ENCODE measurements at regions not wholly inside any gene's neighbourhood (a gene's known extent, or its start where the extent isn't known, plus 50 kb on each side); places are given as distances from the start of the nearest gene placed in this dataset.
A peak's percentile ranks its signal among the peaks of the same experiment; 100 is the strongest.

GRCh38 chr11:127157225-127157624 is 156.7 kb upstream of the KIRREL3 start:
- no peak for DNase-seq

DNA sequence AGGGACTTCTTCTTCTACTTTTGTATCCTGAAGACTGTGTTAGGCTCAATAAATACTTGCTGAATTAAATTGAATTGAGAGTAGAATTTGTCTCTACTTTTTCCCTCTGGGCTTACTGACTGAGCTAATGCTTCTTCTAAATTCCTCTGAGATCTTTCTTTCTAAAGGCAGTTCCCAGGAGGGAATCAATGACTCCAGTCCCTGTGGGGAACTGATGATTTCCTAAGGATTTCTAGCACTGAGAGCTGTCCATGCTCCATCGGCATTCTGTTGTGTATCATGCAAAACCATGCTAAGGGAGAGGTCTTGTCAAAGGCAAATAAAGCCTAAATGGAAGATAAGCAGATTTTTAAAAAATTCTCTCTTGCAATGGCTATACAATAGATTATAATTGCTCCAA is 148.8 kb upstream of the KIRREL3 start:
- no peak for DNase-seq

GRCh38 chr11:127143251-127143650 is 142.7 kb upstream of the KIRREL3 start:
- DNase-seq = no peak

DNA sequence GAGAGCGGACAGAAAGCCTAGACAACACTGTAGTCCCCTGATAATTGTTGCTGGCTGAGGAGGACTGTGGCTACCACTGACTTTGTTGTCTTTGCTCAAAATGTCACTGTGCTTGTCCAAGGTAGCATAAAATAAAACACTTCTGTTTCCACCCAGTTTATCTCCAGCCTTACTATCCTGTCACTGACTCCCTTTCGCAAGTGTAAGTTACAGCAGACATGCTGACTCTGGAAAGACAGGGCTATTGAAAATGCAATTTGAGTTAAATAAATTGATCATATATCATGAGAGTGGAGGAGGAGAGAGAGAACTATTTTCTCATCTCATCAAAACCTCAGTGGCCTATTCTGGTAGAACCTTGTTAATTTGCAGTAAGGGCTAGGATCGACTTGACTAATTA is 138.0 kb upstream of the KIRREL3 start:
- no peak for DNase-seq

DNA sequence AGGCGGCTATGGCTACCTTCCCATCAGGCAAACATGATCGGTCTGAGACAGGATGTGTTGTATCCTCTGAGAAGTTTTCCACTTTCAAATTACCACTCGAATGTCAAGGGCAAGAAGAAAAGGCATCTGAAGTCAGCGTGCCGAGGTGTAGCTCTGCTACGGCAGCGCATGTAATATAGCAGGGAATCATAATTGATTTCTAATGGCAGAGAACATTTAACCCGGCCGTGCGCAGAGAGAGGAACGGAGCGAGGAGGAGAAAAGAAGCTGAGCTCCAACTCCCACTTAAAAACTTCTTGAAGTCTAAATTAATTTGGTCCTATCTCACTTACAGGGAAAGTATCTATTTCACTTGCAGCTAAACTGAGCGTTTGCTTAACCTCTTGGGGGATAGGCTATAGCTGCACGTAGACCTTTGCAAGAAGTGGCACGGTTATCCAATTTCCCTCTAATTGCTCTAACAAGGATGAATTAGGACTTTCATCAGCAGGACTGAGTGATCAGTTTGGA is 137.3 kb upstream of the KIRREL3 start:
- no peak for DNase-seq

DNA sequence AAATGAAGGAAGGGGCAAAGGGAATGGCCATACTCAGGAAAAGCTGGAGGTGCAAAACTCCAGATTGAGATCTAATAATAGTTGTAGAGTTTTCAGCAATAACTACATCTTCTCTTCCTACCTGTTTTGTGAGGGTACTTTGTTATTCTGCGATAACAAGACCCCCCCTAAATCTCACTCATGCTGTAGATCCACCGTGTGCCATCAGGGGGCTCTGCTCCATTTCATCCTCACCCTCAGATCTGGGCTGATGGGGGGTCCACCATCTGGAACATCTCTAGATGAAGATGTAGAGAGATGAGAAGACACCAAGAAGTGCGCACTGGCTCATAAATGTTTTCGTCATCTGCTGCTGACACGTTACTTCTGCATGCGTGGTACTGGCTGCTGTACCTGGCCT is 135.9 kb upstream of the KIRREL3 start:
- DNase-seq = no peak

DNA sequence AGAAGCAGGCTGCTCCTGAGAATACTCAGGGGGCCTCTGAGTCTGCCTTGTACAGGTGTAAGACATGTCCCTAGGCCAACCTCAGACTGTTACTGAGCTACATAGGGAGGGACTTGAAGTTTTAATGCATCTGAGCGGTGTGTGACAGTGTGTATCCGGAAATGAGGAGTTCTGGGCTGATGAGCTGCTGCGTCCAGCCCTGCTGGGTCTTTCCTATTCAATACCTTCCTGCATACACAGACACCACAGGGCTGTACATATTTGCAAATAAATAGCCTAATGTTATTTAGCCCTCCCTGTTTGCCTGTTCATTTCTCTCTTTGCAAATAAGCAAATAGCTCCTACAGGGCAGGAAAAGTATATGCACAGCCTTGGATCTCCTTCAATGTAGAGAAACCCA is 134.7 kb upstream of the KIRREL3 start:
- DNase-seq = no peak

GRCh38 chr11:127133061-127133460 is 132.5 kb upstream of the KIRREL3 start:
- no peak for DNase-seq

DNA sequence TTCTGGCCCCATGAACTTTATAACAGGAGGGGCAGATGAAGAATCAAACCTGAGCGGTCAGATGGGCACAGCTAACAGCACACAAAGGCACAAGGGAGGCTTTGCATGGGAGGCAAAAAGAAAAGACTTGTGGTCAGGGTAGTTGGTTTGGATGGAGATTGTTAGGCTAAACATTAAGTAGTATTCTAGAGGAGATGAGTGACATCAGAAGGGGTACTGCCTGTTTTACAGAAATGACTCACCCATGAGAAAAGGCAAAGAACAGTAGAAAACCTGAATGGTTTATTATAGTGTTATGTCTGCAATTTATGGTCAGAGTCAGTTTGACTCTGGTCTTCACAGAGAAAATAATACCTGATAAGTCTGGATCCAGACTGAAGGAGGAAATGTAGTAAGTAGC is 129.8 kb upstream of the KIRREL3 start:
- DNase-seq = no peak

DNA sequence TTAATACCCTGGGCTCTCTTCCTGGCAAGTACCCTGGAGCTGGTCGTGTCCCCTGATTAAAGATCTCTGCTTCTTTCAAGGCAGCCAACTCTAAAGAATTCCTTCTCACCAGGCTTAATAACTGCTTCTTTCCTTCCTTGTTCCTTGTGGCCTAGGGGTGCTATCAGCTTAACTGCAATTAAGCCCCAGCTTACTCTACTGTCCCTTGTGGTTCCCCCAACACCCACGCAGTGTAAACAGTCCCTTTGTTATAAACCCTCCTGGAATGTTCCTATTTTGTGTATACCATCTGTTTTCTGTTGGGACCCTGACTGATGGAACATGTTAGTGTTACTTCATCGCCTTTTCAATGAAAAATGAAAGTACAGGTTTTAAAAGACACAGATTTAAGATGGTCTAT is 126.4 kb upstream of the KIRREL3 start:
- DNase-seq = no peak

GRCh38 chr11:127119356-127119755 is 118.8 kb upstream of the KIRREL3 start:
- no peak for DNase-seq

DNA sequence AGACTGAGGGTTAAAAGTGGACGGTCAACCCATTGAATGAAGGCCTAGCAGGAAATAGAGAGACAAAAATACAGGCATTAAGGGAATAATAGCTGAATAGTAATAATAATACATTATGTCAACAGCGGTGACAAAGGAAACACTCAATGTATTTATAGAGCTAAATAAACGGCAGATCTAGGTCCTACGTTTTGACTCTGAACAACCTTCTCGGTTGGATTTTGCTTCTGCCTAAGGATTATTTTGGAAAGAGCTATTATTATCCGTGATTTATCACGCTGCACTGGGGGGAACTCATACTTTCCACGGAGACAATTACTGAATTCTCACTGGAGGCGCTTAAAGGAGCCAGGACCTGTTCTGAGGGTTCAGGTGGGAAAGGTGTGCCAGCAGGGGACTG is 118.2 kb upstream of the KIRREL3 start:
- DNase-seq = no peak

DNA sequence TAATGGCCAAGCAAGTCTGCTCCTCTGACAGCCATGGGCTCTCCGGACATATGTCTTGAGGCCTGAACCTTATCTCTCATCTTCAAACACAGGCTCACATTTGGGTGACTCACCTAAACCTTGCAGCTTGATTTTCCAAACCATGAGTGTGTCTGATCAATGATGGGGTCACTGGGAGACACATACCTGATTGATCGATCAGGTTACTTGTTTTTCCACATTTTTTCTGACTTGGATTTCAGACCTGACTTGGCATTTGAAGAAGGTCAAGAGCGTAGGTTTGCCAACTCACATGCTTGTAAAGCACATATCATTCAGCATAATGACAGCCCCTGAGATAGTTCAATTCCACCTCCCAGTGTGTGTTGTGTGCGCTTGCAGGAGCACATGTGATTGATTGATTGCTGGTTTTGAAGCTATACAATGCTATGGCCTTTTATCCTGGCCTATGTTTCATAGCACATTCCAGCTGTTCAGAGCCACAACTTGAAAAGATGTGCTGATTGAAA is 116.7 kb upstream of the KIRREL3 start:
- no peak for DNase-seq

DNA sequence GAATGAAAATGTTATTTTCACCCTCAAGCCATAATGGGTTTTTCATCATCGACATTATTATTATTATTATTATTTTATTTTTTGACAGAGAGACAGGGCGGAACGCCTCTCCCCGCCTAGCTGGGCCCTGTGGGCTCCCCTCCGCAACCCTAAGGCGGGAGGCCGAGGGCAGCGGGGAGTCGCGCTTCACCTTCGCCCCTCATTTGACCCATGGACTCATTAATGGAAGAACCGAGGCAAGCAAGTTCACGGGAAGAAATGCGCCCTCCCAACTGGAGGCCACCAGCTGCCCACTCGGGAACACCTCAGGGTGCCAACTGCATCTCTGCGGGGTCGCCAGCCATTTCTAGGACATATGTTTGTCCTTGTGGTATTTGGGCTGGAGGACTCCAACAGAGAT is 115.3 kb upstream of the KIRREL3 start:
- no peak for DNase-seq

DNA sequence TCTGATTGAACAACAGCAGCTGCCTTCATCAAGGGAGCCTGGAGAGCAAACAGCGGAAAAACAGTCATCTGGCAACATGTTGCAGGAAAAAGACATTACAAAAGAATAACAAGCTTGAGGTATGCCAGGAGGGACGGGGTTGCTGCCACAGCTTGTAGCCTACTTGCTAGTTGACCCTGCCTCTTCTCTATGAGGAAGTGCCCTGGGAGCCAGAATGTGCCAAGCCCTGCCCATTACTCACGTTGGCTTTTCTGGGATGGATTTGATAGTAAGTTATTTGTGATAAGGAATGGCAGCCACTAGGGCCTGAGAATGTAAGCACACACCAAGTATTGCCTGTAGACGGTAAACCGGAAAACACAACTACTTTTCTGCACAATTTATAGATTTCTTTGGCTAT is 113.5 kb upstream of the KIRREL3 start:
- DNase-seq = peak; percentile 75

- no peak for DNase-seq
Observed at GRCh38 chr11:127110542-127110941, 110.0 kb upstream of the KIRREL3 start.

GRCh38 chr11:127109796-127110480 is 109.4 kb upstream of the KIRREL3 start:
- no peak for DNase-seq

DNA sequence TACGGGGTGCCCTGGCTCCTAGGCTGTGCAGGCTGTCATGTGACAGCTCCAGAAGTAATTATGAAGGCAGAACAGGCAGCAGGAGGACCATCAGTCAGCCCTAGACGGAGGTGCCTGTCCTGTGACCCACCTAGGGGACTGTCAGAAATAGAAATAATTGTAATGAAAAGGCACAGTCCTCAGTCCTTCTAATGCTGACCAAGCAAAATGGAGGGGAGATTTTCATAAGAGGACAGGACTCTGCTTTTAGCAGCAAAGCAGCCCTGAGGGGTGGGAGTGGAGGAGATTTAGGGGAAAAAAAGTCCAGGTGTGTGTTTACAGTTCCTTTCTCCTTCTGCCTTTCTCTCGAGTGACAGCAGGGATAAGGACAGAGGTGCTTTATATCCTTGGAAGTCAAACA is 108.3 kb upstream of the KIRREL3 start:
- DNase-seq = no peak

GRCh38 chr11:127106938-127107337 is 106.4 kb upstream of the KIRREL3 start:
- DNase-seq = peak; percentile 19

- DNase-seq = peak; percentile 97
Observed at GRCh38 chr11:127105593-127106541, 105.3 kb upstream of the KIRREL3 start.

DNA sequence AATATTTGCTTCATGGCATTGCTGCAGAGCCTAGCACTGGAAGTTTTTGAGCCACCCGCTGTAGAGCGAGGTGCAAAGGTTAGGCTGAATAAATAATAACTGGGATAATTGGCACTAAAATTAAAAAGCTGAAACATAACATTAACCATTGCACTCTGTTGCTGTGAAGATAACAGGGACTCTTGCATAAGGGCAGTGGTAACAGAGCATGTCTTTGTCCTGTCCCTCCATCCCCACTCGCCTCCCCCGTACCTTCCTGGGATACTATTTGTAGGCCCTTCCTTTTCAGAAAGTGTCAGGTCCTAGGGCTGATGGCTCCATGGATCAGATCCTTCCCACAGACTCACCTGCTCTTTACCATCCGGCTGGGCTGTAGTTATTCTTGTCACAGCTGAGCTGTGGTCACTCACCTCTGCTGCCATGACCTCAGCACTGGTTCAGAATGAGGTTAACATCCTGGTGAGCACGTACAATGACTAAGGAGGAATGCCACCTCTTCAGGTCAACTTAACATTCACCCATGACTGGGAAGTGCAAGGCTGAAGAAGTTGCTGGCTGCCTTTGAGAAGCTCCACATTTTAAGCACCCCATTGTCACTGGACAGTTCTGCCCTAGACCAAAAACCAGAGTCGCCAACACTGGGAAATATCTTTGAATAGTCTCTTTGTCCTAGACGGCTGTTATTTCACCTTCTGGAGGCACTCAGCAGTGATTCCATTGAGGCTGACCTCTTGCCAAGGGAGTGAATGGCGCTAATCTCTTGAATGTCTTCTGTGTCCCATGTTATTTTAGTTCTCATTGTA is 103.2 kb upstream of the KIRREL3 start:
- no peak for DNase-seq

- no peak for DNase-seq
Observed at GRCh38 chr11:127098684-127099083, 98.1 kb upstream of the KIRREL3 start.

- DNase-seq = no peak
Observed at GRCh38 chr11:127080735-127081134, 80.2 kb upstream of the KIRREL3 start.

All from NCI-H2171 treated with DMSO at 0.1 percent for 48 hours (cell line).